Endothelial cell of umbilical vein (primary cell): ENCODE measurements at regions not wholly inside any gene's neighbourhood (a gene's known extent, or its start where the extent isn't known, plus 50 kb on each side); places are given as distances from the start of the nearest gene placed in this dataset.

ENCODE experiments used
- CTCF ChIP-seq, 2 donors: IDR thresholded peaks; 1 replicate in 1 of 2; 2 replicates in 1 of 2; pipeline ENCODE4 v1.5.1; 2011; ENCODE audit warnings: low read length in 2 of 2, mild to moderate bottlenecking in 2 of 2, moderate library complexity in 2 of 2, control low read depth in 1 of 2, inconsistent platforms in 1 of 2, low read depth in 1 of 2; ENCODE audit not compliant: insufficient read depth in 1 of 2; ENCODE audit errors: extremely low read depth in 1 of 2
- POLR2A ChIP-seq: IDR thresholded peaks from 2 replicates; pipeline ENCODE4 v1.6.1; 2012; ENCODE audit warnings: low read depth, mild to moderate bottlenecking, control low read depth, low read length

DNA sequence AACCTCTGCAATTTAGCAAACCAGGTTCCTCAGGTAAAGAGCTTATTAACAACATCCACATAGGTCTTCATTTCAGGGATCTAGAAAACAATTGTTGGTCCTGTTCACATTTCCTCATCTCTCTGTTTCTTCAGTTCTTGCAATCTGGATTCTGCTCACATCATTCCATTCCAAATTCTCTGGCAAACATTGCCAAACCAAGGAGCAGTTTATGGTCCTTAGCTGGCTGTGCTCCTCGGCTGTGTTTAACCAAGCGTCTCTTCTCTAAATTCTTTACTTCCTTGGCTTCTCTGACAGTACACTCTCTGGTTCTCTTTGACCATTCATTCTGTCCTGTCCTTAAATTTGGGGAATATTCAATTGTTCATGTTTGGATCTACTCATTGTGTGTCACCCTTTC is 65.8 kb upstream of the RANBP3L start:
- TF ChIP-seq CTCF (IDR thresholded peaks at IDR 0.05; ENCODE audit: extremely low read depth in 1 of 2, insufficient read depth in 1 of 2, low read depth in 1 of 2, low read length in 2 of 2) (no peak), POLR2A (no peak)
